ENCODE measurements at regions not wholly inside any gene's neighbourhood (a gene's known extent, or its start where the extent isn't known, plus 50 kb on each side); places are given as distances from the start of the nearest gene placed in this dataset.
A peak's percentile ranks its signal among the peaks of the same experiment; 100 is the strongest.
"Not testable (repeated sequence)": the region's sequence is repeated elsewhere in the genome, so short reads cannot be mapped to it uniquely, and the experiment has no call there.

DNA sequence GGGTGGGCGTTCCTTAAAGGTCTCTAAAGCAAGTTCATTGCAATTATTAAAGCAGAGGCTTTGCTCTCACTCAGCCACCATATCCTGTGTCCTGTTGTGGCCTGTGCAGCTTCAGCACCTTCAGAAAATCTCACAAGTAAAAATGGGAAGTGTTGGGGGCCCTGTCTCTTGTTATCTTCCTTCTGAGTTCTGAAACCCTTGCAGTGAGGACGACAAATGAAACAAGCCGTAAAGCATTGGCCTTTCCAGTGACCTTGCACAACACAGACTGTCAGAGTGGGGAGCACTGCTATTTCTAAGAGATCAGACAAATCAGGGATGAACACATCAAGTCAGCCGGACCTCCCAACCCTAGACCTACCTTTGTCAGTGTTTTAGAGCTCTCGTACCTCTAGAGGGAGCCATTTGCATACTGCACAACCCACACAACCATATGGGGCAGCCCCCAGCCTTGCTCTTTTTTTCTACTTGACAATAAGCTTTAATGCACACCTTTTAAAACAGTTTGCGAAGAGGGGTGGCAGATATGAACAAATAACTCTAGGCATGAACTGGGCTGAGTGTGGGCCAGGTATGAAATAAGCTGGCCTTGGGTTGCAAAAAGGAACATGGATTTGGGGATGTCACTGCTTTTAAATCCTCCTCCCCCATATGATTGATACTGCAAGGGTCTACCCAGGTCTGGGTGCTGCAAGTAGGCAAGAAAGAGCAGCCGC is 89.8 kb downstream of the KATNIP start:
- peak; percentile 8 for DNase-seq

DNA sequence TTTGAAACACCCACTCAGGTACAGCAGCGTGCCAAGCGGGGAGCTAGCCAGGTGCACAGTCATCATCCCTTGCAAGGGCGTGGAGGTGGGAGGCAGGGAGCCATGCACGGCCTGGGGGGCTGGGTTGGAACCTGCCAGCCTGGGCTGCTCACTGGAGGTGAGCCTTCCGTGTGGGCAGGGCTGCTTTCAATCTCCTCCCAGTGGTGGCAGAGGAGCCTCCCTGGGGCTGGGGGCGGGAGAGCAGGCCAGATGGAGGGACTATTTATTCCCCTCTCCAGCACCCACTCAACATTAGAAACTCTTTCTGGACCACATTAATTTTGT is 90.3 kb downstream of the KATNIP start:
- DNase-seq = no peak

DNA sequence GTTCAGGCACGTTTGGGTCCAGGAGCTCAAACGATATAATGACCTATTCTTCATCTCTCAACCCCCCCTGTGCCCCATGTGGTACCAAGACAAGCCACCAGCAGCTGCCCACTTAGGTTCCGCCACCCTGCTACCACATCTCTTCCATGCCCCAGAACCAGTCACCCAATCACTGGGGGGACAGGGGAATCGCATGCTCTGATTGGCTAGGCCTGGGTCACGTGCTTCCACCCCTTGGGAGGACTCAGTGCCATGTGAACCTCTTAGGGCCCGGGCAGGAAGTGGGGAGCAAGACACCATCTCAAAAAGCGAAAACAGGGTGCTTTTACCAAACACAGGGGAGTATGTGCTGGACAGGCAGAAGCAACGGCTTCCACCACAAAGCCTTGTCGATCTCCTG is 91.3 kb downstream of the KATNIP start:
- no peak for DNase-seq

DNA sequence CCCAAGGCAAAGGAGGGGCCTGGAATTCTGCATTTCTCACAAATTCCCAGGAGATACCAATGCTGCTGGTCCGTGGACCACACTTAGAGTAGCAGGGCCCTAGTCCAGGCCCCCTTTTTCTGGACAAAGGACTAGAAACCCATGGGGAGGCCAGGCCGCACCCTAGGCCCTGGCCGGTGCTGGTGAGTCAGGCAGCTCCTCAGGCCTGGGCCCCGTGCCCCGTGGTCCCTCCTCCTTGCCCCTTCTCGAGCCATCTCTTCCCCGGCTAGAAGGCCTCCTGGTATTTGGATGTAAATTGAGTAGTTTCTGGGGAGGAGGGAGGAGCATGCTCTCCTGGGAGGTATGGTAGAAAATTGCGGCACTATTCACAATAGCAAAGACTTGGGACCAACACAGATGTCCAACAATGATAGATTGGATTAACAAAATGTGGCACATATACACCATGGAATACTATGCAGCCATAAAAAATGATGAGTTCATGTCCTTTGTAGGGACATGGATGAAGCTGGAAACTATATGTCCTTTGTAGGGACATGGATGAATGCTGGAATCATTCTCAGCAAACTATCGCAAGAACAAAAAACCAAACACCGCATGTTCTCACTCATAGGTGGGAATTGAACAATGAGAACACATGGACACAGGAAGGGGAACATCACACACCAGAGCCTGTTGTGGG is 91.9 kb downstream of the KATNIP start:
- DNase-seq = not testable (repeated sequence)

DNA sequence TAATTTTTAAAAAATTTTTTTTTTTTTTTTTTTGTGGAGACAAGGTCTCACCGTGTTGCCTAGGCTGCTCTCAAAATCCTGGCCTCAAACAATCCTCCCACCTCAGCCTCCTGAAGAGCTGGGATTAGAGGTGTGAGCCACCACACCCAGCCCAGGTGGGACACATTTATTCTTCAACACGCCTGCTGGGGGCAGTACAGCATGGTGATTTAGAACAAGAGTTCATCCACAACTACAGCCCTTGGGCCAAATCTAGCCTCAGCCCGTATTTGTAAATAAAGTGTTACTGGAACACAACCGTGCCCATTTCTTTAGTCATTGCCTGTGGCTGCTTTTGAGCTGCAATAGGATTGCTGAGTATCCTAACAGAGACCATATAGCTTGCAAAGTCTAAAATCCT is 92.8 kb downstream of the KATNIP start:
- no peak for DNase-seq

DNA sequence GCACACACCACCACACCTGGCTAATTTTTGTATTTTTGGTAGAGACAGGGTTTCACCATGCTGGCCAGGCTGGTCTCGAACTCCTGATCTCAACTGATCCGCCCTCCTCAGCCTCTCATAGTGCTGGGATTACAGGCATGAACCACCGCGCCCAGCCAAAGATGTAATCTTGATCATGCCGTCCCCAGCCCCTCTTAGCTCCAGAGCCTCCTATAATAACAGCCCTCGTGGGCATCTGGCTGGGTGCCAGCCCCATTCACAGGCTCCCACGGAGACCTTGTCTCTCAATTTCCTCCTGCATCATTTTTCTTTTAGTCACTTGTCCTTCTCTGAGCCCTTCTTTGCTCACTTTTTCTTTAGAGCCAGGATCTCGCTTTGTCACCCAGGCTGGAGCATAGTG is 94.2 kb downstream of the KATNIP start:
- DNase-seq = no peak

DNA sequence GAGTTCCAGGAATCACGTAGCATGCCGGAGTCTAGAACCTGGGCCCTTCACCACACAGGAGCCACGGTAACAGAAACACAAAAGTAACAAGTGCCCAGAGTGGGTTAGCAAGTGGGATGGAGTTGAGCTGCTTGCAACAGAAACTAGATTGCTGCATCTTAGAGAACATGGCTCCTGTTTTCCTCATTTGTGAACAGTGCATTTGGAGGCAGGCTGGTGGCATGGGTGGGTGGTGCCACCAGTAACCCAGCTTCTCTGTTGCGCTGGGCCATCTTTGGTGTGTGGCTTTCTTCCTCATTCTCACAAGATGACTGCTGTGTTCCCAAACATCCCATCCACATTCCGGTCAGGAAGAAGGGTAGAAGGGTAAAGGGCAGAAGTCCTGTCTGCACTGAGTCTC is 95.5 kb downstream of the KATNIP start:
- DNase-seq = no peak

DNA sequence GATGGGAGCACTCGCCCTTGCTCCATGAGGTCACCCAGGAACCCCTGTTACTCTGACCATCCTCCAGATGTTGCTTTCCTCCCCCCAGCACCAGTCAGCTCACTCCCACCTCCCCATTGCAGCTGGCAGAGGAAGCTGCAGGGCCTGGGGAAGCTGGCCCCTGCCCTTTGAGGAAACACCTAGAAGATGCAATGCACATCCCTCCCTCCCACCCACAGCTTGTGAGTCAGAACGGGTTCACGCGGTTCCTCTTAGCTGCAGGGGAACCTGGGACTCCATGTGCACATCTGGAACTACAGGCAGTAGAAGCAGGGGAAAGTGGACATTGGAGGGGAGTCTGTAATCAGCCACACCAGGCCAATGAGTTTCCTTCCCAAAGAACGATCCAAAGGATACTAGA is 96.9 kb downstream of the KATNIP start:
- DNase-seq = no peak

DNA sequence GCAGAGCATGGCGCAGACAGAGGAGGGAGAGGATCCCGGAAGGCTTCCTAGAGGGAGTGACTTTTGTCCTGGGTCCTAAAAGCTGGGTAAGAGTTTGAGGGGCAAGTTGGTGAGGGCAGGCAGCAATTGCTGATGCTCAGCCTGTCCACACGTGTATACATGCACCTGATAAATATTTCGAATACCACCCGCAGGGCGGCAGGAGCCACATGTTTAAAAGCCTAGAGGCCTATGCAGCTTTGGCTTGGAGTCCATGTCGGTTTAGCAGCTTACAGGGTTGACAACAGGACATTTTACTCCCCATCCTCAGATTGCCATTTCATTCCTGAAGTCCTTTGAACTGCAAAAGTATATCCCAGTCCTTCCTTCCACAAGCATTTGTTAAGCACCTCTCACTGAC is 99.1 kb downstream of the KATNIP start:
- no peak for DNase-seq

DNA sequence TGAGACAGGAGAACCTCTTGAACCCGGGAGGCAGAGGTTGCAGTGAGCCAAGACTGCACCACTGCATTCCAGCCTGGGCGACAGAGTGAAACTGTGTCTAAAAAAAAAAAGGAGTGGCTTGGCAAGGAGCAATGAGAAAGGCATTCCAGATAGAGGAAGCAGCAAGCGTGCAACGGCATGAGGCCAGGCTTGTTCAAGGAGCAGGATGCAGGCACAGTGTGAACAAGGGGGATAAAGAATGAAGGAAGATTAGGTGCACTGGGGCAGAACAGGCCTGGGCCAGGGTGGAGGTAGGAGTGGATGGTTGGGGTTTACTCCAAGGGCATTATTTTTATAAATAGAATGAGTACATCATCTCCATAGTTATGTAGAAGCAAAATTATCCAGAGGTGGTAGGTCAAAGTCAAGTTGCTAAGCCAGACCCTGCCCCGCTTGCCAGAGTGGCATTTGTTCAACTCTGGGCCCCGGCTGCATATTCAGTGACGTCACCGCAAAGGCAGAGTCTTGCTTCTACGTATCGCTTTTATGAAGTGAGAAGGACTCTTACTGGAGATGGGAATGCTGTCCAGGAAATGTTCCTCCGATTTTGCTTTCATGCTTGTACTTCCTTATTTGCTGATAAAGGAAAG is 100.2 kb downstream of the KATNIP start:
- no peak for DNase-seq

DNA sequence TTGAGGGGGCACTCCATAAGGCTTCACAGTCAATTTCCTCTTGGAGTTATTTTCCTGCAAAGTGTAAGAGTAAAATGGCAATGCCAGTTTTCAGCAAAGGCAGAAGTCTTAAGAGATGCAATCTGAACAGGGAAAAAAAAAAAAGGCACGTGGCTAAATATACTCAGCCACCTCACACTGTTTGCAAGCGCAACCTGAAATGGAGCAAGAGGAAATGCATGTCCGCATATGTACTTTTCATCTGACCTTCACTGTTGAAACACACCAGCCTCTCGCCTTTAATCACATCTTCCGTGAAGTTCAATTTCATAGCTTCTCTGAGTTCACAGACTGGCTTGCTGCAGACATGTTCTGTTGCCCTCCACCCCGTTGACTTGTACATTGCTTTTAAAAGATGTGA is 101.4 kb downstream of the KATNIP start:
- DNase-seq = no peak

DNA sequence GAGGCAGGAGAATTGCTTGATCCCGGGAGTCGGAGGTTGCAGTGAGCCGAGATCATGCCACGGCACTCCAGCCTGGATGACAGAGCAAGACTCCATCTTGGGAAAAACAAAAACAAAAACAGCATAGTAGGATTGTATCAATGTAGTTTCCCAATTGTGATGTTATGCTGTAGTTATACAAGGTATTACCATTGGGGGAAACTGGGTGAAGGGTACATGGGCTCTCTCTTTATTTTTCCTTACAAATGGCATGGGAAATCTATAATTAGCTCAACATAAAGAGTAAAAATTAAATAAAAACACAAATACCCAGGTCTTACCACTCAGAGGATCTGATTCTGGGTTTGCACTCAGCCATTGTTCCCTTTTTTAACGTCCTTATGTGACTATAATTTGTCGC is 107.9 kb downstream of the KATNIP start:
- no peak for DNase-seq

DNA sequence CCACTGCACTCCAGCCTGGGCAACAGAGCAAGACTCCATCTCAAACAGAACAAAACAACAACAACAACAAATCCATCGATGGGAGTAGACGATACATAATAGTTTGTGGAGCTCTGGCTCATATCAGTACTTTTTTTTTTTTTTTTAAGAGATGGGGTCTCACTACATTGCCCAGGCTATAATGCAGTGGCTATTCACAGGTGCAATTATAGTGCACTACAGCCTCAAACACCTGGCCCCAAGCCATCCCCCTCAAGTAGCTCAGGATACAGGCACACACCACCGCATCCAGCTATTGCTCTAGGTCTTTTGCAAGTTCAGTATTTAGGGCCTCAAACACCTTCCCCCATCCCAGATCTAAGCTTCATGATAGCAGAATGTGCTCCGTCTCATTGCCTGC is 110.6 kb downstream of the KATNIP start:
- DNase-seq = no peak

DNA sequence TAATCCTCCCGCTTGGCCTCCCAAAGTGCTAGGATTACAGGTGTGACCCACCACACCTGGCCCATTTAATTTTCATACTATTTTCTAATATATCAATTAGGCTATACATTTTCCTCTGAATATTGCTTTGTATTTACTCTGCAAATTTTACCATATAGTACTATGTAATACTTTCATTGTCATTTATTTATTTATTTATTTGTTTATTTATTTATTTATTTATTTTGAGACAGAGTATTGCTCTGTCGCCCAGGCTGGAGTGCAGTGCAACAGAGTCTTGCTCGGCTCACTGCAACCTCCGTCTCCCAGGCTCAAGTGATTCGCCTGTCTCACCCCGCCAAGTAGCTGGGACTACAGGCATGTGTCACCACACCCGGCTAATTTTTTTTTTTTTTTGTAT is 113.3 kb downstream of the KATNIP start:
- DNase-seq = not testable (repeated sequence)

DNA sequence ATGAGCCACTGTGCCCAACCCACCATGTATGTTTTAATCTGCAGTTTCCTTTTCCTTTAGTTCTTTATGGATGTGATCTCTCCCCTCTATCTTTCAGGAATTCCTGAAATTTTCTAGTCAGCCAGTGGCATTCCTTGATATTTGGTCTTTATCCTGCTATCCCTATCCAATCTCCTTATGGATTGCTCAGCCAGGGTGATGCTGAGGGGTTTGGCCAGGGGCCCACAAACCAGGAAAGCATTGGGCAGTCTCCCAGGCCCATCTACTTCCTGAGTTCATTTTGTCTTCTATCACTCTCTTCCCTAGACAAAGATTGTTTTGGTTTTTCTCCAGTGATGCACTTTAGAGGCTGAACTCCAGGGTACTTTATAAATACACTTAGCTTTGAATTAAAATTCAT is 115.9 kb downstream of the KATNIP start:
- DNase-seq = no peak

DNA sequence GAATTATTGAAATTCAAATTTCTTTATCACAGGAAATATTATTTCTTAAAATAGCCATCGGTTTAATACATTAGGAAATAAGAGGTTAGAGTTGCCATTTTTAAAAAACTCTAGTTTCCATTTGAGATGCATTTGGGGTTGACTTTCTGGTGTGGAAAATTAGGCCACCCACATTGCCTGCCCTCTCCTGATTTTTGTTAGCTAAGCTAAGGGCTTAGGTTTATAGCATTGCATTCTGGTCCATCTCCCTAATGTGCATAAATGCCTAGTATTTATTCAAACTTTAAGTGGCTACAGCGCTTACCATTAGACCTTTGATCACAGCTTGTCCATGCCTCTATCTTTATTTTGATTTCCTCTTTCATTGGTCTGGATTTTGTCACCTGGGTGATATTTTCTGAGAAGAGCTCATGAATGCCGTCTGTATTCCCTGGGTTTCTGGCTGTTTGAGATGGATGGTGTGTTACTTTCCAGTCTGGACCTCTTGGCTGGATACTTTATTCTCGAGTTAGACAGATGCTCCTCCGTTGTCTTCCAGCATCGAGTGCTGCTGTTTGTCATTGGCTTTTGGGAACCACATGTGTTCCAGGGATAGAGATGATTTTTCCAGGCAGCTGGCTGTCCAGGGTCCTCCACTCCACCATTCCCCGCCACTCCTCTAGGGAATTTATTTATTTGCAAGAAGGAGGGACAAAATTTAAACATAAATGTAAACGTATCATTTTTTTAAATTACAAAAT is 120.3 kb downstream of the KATNIP start:
- no peak for DNase-seq

DNA sequence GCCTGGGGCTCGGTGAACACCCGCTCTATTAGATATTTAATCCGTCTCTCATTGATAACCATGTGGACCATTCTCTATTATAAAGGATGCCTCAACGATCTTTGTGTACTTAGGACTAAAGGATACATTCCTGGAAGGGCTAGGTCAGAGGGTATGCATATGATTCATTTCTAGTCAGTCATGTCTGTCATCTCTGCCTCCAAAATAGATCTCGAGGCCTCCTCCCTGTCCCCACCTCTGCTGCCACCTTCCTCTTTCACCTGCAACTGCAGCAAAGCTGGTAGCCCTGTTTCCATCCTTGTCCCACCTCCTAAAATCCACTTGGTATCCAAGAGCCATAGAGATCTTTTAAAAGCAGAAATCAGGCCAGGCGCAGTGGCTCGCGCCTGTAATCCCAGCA is 121.5 kb downstream of the KATNIP start:
- no peak for DNase-seq

DNA sequence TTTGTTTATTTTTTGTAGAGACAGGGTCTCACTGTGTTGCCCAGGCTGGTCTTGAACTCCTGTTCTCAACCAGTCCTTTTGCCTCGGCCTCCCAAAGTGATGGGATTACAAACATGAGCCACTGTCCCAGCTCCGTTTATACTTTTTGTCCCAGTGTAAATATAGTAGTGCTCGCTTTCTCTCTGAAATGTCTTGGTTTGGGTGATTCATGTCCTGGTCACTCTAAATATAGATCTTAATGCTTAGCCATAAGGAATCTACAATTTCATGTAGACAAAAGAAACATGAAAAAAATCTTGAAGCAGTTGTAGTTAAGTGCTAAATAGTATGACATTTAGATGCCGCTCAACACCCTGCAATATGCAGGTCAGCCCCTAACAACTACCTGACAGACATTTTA is 126.9 kb downstream of the KATNIP start:
- DNase-seq = no peak

DNA sequence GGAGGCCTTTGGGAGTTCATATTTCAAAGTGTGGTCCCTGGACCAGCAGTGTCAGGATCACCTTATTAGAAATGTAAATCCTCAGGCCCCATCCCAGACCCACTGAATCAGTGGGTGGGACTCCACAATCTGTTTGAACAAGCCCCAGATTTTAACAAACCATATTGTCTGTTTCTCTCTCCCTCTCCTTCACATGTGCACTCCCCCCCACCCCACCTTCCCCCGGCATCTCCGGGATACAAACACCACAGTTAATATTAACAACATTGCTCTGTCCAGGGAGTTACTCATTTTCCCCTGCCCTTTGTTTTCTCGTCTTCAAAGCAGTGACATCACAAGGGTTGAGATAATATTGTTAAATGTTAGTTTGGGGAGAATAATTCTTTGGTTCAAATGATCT is 127.3 kb downstream of the KATNIP start:
- DNase-seq = no peak

DNA sequence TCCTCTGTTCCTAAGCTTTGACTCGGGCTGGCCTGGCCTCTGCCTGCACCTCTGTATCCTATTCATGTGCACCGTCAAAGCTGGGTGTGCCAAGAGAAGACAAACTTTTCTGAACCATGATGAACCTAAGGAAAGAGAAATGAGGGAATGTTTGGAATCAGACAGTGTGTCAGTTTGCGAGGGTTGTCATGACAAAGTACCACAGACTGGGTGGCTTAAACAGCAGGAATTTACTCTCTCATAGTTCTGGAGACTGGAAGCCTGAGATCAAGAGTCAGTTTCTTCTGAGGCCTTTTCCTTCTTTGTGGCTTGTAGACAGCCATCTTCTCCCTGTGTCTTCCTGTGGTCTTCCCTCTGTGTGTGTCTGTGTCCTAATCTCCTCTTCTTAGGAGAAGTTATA is 129.0 kb downstream of the KATNIP start:
- DNase-seq = no peak

DNA sequence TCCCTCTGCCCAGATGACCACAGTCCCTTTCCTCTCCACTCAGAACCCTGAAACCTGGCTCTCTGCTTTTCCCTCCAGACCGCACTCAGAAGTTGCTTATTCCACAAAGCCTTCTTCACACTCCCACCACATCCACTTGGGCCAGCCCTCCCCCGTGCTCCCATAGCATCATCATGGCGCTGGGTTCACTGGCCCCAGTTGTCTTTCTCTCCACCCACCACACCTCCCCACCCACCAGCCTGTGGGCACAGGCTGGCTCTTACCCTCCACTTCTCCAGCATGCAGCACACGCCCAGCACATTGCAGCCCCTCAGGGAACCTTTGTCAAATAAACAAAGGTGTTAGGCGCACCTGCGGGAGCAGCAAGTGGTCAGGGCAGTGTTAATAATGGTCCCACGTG is 130.0 kb downstream of the KATNIP start:
- no peak for DNase-seq

DNA sequence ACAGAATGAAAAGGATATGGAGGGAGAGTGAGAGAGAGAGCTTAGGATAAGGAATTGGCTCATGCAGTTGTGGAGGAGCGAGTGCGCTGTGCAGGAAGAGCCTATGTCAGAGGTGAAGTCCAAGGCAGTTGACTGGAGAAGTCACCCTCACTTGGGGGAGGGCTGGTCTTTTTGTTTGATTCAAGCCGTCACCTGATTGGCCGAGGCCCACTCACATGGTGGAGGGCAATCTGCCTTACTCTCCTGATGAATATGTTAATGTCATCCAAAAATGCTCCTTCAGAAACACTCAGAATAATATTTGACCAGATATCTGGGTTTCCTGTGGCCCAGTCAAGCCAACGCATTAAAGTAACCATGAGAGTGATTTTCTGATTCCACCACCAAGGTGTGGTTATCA is 131.7 kb downstream of the KATNIP start:
- DNase-seq = no peak

DNA sequence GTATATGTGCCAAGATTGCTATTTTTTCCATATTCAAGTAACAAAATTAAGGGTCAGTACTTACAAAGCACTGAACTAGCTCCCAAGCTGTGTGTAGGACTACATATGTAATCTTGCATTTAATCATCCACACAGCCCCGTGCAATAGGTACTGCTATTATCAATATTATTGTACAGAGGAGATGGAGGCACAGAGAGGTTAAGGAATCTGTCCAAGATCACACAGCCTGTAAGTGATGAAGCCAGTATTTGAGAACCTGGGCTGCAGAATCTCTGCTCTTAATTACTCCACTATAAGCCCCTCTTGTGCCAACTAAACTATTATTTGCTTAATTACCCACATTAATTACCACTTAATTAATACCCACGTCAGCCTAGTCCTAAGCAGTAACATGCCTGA is 134.1 kb downstream of the KATNIP start:
- DNase-seq = no peak

DNA sequence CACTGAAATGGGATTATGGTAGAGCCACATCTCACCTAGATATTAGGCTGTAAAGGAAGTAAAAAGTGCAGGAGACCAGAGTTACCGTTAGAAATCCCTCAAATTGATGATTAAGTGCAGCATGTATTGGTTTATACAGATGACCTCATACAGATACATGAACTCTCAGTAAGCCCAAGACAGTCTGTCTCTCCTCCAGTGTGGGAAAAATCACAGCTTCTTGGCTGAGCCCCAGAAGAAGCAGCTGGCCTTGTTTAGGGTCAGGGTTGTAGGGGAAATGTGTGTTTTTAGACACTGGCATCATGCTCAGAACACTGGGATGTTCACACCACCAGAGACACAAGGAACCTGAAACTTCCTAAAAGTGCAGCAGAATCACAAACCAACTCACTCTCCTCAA is 135.9 kb downstream of the KATNIP start:
- no peak for DNase-seq
